ENCODE measurements at regions not wholly inside any gene's neighbourhood (a gene's known extent, or its start where the extent isn't known, plus 50 kb on each side); places are given as distances from the start of the nearest gene placed in this dataset.

DNA sequence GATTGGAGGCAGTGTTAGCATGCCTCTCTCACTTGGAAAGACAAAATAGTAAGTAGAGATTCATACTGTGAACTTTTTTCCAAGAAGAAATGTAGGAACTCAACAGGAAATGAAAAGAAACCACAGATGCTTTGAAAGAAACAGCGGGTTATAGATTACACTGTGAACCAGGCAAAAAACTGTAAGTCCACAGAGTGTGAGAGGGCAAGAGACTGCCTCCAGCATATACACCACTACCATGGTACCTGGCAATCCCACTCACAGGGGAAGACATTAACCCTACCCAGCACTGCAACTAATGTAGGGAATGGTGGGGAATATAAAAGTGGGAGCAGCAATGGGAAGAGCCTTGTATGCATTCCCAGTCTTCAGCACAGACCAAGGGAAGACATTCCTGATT lies 150.6 kb upstream of the GALNT5 start:
- Histone ChIP-seq H3K4me2 (ENCODE audit: low read depth, low read length) (no peak overlapping the region), H3K36me3 (replicated peaks in 1 of 2; ENCODE audit: control insufficient read depth in 1 of 2, insufficient read depth in 2 of 2, low read length in 2 of 2) (no peaks in the 10 kb centered on the region), H4K20me1 (ENCODE audit: insufficient read depth, low read length) (no peaks in the 10 kb centered on the region), H3K9ac (ENCODE audit: insufficient read depth, low read depth, low read length) (no peak overlapping the region), H3K9me3 (ENCODE audit: low read length) (peaks cover 56% of the 10 kb centered on the region), H2AFZ (ENCODE audit: low read length) (no peak overlapping the region), H3K4me3 (replicated peaks in 1 of 3; ENCODE audit: insufficient read depth in 1 of 3, low read depth in 2 of 3, low read length in 3 of 3) (no peak overlapping the region), H3K27me3 (ENCODE audit: control insufficient read depth in 1 of 2, insufficient read depth in 2 of 2, low read length in 2 of 2) (no peaks in the 10 kb centered on the region), H3K4me1 (ENCODE audit: insufficient read depth, low read length) (no peaks in the 10 kb centered on the region), H3K79me2 (ENCODE audit: insufficient read depth, low read length) (no peaks in the 10 kb centered on the region), H3K27ac (ENCODE audit: extremely low read length, insufficient read depth, low read length) (no peak overlapping the region)
- POLR2A ChIA-PET = no interaction called here
- TF ChIP-seq ATRX (CRISPR knock-in tag; IDR thresholded peaks at IDR 0.05; ENCODE audit: borderline replicate concordance) (no peak), HNF4G (IDR thresholded peaks at IDR 0.05; ENCODE audit: borderline replicate concordance, low read depth, low read length) (no peak), HNF4G (CRISPR knock-in tag; IDR thresholded peaks at IDR 0.05; ENCODE audit: borderline replicate concordance, low read depth) (no peak), JUN (CRISPR knock-in tag; IDR thresholded peaks at IDR 0.05) (no peak)
- intact Hi-C loops (cut with micrococcal nuclease; ENCODE audit: unreplicated experiment) = no loop called here
- in situ Hi-C loops (cut with HindIII; ENCODE audit: extremely low pct_ligation_motif_present, low pct_unique_long_range_greater_than_20kb) = no loop called here
- CTCF ChIA-PET (ENCODE audit: low intra/inter-chr PET ratio, low total read pairs) = no interaction called here
- DNase-seq (ENCODE audit: low spot score) (no peak), FAIRE-seq (no peak), ATAC-seq (no peak)
- 0% methylated on average over 1 of the region's 1 CpG for WGBS (ENCODE audit: low lambda C conversion rate)
- BruUV-seq (replicated peaks) = no TSS peak

DNA sequence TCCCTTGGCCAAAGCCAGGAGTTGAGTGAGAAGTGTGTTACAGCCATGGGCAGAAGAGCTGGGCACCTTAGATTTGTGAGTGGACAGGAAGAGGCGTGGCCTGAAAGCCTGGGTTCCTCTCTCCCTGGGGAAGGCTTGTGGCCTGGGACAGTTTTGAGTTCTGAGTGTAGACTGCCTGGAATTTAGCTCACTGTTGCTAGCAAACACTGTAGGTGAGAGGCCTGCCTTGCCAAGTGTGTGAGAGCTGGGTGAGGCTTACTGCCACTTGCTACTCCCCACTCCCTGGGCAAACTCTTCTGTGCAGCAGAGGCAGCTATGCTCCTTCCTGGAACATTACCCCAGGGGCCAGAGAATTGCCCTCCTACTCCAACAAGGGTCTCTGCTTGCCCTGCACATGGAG lies 150.0 kb upstream of the GALNT5 start:
- no peak overlapping the region for H3K4me3 ChIP-seq (replicated peaks in 1 of 3; ENCODE audit: insufficient read depth in 1 of 3, low read depth in 2 of 3, low read length in 3 of 3)
- no peak for ATAC-seq
- H3K9me3 ChIP-seq (ENCODE audit: low read length) = peaks cover 60% of the 10 kb centered on the region
- CTCF ChIA-PET (ENCODE audit: low intra/inter-chr PET ratio, low total read pairs) = no interaction called here
- H2AFZ ChIP-seq (ENCODE audit: low read length) = no peak overlapping the region
- no peaks in the 10 kb centered on the region for H3K79me2 ChIP-seq (ENCODE audit: insufficient read depth, low read length)
- H3K27me3 ChIP-seq (ENCODE audit: control insufficient read depth in 1 of 2, insufficient read depth in 2 of 2, low read length in 2 of 2) = no peaks in the 10 kb centered on the region
- whole genome bisulfite sequencing (ENCODE audit: low lambda C conversion rate) = 0% methylated on average over 1 of the region's 1 CpG
- no peaks in the 10 kb centered on the region for H3K4me1 ChIP-seq (ENCODE audit: insufficient read depth, low read length)
- in situ Hi-C loops (cut with HindIII; ENCODE audit: extremely low pct_ligation_motif_present, low pct_unique_long_range_greater_than_20kb) = no loop called here
- H4K20me1 ChIP-seq (ENCODE audit: insufficient read depth, low read length) = no peaks in the 10 kb centered on the region
- intact Hi-C loops (cut with micrococcal nuclease; ENCODE audit: unreplicated experiment) = no loop called here
- no peaks in the 10 kb centered on the region for H3K36me3 ChIP-seq (replicated peaks in 1 of 2; ENCODE audit: control insufficient read depth in 1 of 2, insufficient read depth in 2 of 2, low read length in 2 of 2)
- H3K9ac ChIP-seq (ENCODE audit: insufficient read depth, low read depth, low read length) = no peak overlapping the region
- BruUV-seq (replicated peaks) = no TSS peak
- TF ChIP-seq SP4 (CRISPR knock-in tag; IDR thresholded peaks at IDR 0.05) (no peak), ZNF749 (CRISPR knock-in tag; IDR thresholded peaks at IDR 0.05; ENCODE audit: borderline replicate concordance) (no peak), TP53 (CRISPR knock-in tag; conservative IDR thresholded peaks at IDR 0.05) (no peak), ZNF780A (CRISPR knock-in tag; IDR thresholded peaks at IDR 0.05) (no peak), ZNF44 (CRISPR knock-in tag; IDR thresholded peaks at IDR 0.05) (no peak), ZNF431 (CRISPR knock-in tag; IDR thresholded peaks at IDR 0.05; ENCODE audit: borderline replicate concordance, low read depth) (no peak), FLYWCH1 (CRISPR knock-in tag; IDR thresholded peaks at IDR 0.05) (no peak)
- TF ChIP-seq, protein P1, sequence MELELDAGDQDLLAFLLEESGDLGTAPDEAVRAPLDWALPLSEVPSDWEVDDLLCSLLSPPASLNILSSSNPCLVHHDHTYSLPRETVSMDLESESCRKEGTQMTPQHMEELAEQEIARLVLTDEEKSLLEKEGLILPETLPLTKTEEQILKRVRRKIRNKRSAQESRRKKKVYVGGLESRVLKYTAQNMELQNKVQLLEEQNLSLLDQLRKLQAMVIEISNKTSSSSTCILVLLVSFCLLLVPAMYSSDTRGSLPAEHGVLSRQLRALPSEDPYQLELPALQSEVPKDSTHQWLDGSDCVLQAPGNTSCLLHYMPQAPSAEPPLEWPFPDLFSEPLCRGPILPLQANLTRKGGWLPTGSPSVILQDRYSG (CRISPR knock-in tag; IDR thresholded peaks at IDR 0.05) = no peak
- no peak overlapping the region for H3K4me2 ChIP-seq (ENCODE audit: low read depth, low read length)
- DNase-seq (ENCODE audit: low spot score) = no peak
- H3K27ac ChIP-seq (ENCODE audit: extremely low read length, insufficient read depth, low read length) = no peak overlapping the region
- POLR2A ChIA-PET = no interaction called here
- FAIRE-seq = no peak

All from HepG2 (cell line).